Fibroblast of lung (primary cell): ENCODE measurements at regions not wholly inside any gene's neighbourhood (a gene's known extent, or its start where the extent isn't known, plus 50 kb on each side); places are given as distances from the start of the nearest gene placed in this dataset.

Experiments
- DNase-seq, 2 donors: peaks; one replicate each; pipeline versions ENCODE4 v3.0.0 to v3.0.0-alpha.2; 2010; ENCODE audit warnings: low read depth in 2 of 2
- H2AFZ ChIP-seq: 2 replicates; pipeline ENCODE4 v1.5.1; 2012; ENCODE audit warnings: low read length, control low read depth, inconsistent platforms
- H3K27ac ChIP-seq: 2 replicates; pipeline ENCODE4 v1.5.1; 2011; ENCODE audit warnings: low read length, control low read depth; ENCODE audit not compliant: insufficient read depth
- H3K27me3 ChIP-seq: 2 replicates; pipeline ENCODE4 v1.5.1; 2011; ENCODE audit warnings: mild to moderate bottlenecking, low read length; ENCODE audit not compliant: control insufficient read depth, insufficient read depth
- H3K36me3 ChIP-seq: 2 replicates; pipeline ENCODE4 v1.5.1; 2011; ENCODE audit warnings: low read length; ENCODE audit not compliant: control insufficient read depth, insufficient read depth
- H3K4me1 ChIP-seq: 2 replicates; pipeline ENCODE4 v1.5.1; 2011; ENCODE audit warnings: low read length; ENCODE audit not compliant: control insufficient read depth, insufficient read depth; ENCODE audit errors: extremely low read depth
- H3K4me2 ChIP-seq: 2 replicates; pipeline ENCODE4 v1.5.1; 2011; ENCODE audit warnings: low read length, control low read depth; ENCODE audit not compliant: insufficient read depth; ENCODE audit errors: extremely low read depth
- H3K4me3 ChIP-seq, 4 experiments: fragments of 200-600 bp in 1 of 4; sonication (generic) in 1 of 4; replicated peaks in 1 of 4; 2 replicates each; pipeline ENCODE4 v1.5.1; 2011 to 2016; ENCODE audit warnings: low read length in 4 of 4, low read depth in 3 of 4, mild to moderate bottlenecking in 3 of 4, control low read depth in 2 of 4, inconsistent platforms in 1 of 4, mixed read lengths in 1 of 4; ENCODE audit not compliant: insufficient read depth in 1 of 4; ENCODE audit errors: control extremely low read depth in 1 of 4
- H3K79me2 ChIP-seq: 2 replicates; pipeline ENCODE4 v1.5.1; 2012; ENCODE audit warnings: mild to moderate bottlenecking, low read length, inconsistent platforms; ENCODE audit not compliant: control insufficient read depth, insufficient read depth
- H3K9ac ChIP-seq: 2 replicates; pipeline ENCODE4 v1.5.1; 2011; ENCODE audit warnings: mild to moderate bottlenecking, low read length, control low read depth; ENCODE audit not compliant: insufficient read depth
- H3K9me3 ChIP-seq: 2 replicates; pipeline ENCODE4 v1.5.1; 2012; ENCODE audit warnings: low read depth, low read length; ENCODE audit not compliant: control insufficient read depth, insufficient read depth
- H4K20me1 ChIP-seq: 2 replicates; pipeline ENCODE4 v1.5.1; 2011; ENCODE audit warnings: low read length; ENCODE audit not compliant: control insufficient read depth, insufficient read depth; ENCODE audit errors: extremely low read depth
- CTCF ChIP-seq, 2 donors: IDR thresholded peaks in 1 of 2; conservative IDR thresholded peaks in 1 of 2; 1 replicate in 1 of 2; 2 replicates in 1 of 2; pipeline ENCODE4 v1.5.1; 2011 to 2012; ENCODE audit warnings: low read length in 2 of 2, control low read depth in 1 of 2, inconsistent platforms in 1 of 2, low read depth in 1 of 2, mild to moderate bottlenecking in 1 of 2
- EZH2 ChIP-seq: IDR thresholded peaks from 2 replicates; pipeline ENCODE4 v1.5.1; 2012; ENCODE audit warnings: low read length, control low read depth, mild to moderate bottlenecking; ENCODE audit errors: missing control alignments

GRCh38 chr6:109306733-109307132 lies 75.5 kb downstream of the CD164 start:
- peaks cover 2% of the 10 kb centered on the region for H3K27me3 ChIP-seq
- no peak for DNase-seq
- H3K27ac ChIP-seq, result no peak overlapping the region
- no peaks in the 10 kb centered on the region for H3K4me1 ChIP-seq
- no peaks in the 10 kb centered on the region for H3K79me2 ChIP-seq
- no peaks in the 10 kb centered on the region for H3K36me3 ChIP-seq
- TF ChIP-seq EZH2, result no peak
- no peak for TF ChIP-seq CTCF (conservative IDR thresholded peaks at IDR 0.05 in 1 of 2, IDR thresholded peaks at IDR 0.05 in 1 of 2; ENCODE audit: low read depth in 1 of 2, low read length in 2 of 2)
- H4K20me1 ChIP-seq, result no peaks in the 10 kb centered on the region
- no peak overlapping the region for H2AFZ ChIP-seq
- H3K4me2 ChIP-seq, result no peak overlapping the region
- no peaks in the 10 kb centered on the region for H3K9me3 ChIP-seq
- no peak overlapping the region for H3K4me3 ChIP-seq
- H3K9ac ChIP-seq, result no peak overlapping the region

DNA sequence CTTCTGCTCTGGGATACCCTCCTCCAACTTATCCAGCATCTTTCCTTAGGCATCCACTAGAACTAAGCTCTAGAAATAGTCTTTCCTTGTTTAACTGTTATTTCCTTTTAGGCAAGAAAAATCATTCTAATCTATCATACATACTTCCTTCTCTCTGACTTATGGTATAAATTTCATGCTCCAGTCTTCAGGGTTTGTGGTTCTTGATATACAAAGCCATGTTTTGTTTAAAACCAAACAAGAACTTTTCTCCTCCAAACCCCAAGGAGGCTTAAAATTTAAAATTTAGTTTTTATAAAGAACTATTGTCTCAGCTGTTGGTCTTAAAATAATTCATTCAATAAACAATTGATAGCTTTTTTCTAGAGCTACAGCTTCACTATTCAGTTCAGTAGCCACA lies 77.2 kb downstream of the CD164 start:
- Histone ChIP-seq H3K9me3 (no peaks in the 10 kb centered on the region), H3K36me3 (no peaks in the 10 kb centered on the region), H2AFZ (no peak overlapping the region), H3K4me2 (no peak overlapping the region), H3K27me3 (peaks cover 5% of the 10 kb centered on the region), H3K9ac (no peak overlapping the region), H3K27ac (no peak overlapping the region), H4K20me1 (no peaks in the 10 kb centered on the region), H3K79me2 (no peaks in the 10 kb centered on the region), H3K4me1 (no peaks in the 10 kb centered on the region), H3K4me3 (no peak overlapping the region)
- no peak for DNase-seq
- TF ChIP-seq CTCF (conservative IDR thresholded peaks at IDR 0.05 in 1 of 2, IDR thresholded peaks at IDR 0.05 in 1 of 2; ENCODE audit: low read depth in 1 of 2, low read length in 2 of 2), result no peak

DNA sequence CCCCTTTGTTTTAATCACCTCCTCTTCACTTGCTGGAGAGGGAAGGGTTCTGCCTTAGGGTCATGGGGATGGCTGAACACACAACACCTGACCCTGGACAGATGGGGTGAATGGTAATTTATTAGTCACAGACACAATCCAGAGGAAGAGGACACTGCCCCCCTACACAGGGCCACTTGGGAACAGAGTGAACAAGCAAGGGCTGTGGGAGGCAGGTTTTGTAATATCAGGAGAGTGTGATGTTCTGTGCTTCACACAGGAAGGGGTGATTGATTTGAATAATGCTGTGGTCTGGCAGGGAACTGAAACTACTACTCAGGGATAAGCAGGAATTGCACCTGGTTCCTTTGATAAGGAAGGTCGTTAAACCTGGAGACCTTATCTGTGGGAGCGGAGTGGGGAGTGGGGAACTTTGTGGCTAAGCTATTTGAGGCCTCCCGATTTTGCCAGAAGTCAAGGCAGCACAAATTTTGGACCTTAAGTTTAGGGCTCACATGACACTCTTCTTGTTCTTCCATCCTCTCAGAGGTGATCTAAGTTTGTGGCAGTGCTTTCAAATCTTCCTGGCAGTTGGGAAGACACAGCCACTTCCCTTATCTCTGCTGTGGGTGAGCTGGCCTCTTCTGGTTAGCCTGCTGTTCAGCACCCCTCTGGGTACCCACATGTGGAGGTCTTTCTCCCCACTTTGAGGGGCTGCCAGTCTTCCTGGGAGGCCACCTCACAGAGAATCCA lies 77.8 kb downstream of the CD164 start:
- Histone ChIP-seq H3K27me3 (peaks cover 5% of the 10 kb centered on the region), H3K9ac (no peak overlapping the region), H3K4me1 (no peaks in the 10 kb centered on the region), H3K4me2 (no peak overlapping the region), H2AFZ (no peak overlapping the region), H3K4me3 (no peak overlapping the region), H3K27ac (no peak overlapping the region), H3K79me2 (no peaks in the 10 kb centered on the region), H4K20me1 (no peaks in the 10 kb centered on the region), H3K36me3 (no peaks in the 10 kb centered on the region), H3K9me3 (no peaks in the 10 kb centered on the region)
- DNase-seq, result peak in 1 of 2 donors; percentile 2
- TF ChIP-seq EZH2 (no peak), CTCF (conservative IDR thresholded peaks at IDR 0.05 in 1 of 2, IDR thresholded peaks at IDR 0.05 in 1 of 2; ENCODE audit: low read depth in 1 of 2, low read length in 2 of 2) (no peak)
